Thyroid gland (tissue), 4 donors: ENCODE measurements at regions not wholly inside any gene's neighbourhood (a gene's known extent, or its start where the extent isn't known, plus 50 kb on each side); places are given as distances from the start of the nearest gene placed in this dataset.
A peak's percentile ranks its signal among the peaks of the same experiment; 100 is the strongest.

Experiments used
- DNase-seq, 2 donors: peaks; one replicate each; pipeline ENCODE4 v3.0.0-alpha.2; 2019
- H3K27ac ChIP-seq, 3 donors: fragments of 200-600 bp; sonication (generic); 1 replicate in 2 of 3; 2 replicates in 1 of 3; pipeline ENCODE4 v1.5.1; 2016 to 2019; ENCODE audit warnings: mild to moderate bottlenecking in 1 of 3, moderate library complexity in 1 of 3
- H3K27me3 ChIP-seq: fragments of 200-600 bp; sonication (generic); one replicate; pipeline ENCODE4 v1.5.1; 2019
- H3K36me3 ChIP-seq, 2 donors: fragments of 200-600 bp; sonication (generic); one replicate each; pipeline ENCODE4 v1.5.1; 2016 to 2019
- H3K4me1 ChIP-seq, 2 donors: fragments of 200-600 bp; sonication (generic); one replicate each; pipeline ENCODE4 v1.5.1; 2017 to 2019
- H3K4me3 ChIP-seq, 3 donors: fragments of 200-600 bp; sonication (generic); replicated peaks in 1 of 3; 1 replicate in 2 of 3; 2 replicates in 1 of 3; pipeline ENCODE4 v1.5.1; 2016; ENCODE audit warnings: mild to moderate bottlenecking in 1 of 3
- H3K9me3 ChIP-seq: fragments of 200-600 bp; sonication (generic); one replicate; pipeline ENCODE4 v1.5.1; 2017
- POLR2A ChIP-seq, 2 donors: fragments of 450-650 bp; IDR thresholded peaks; one replicate each; pipeline ENCODE4 v1.6.1; 2017; ENCODE audit warnings: antibody characterized with exemption in 2 of 2, mild to moderate bottlenecking in 2 of 2, moderate library complexity in 1 of 2
- WGBS, 2 donors: methylation state at CpG; one replicate each; pipeline ENCODE4 v1.1.5; 2017; 5-methylcytosine and 5-hydroxymethylcytosine counted together
- intact Hi-C: fragments of 100-400 bp; cut with DNase I; formaldehyde crosslinking; loops from one replicate; pipeline ENCODE4 v1.15.1; 2023
- TF ChIP-seq, protein P1 (sequence below), 6 experiments: fragments of 200-600 bp in 3 of 6; fragments of 450-650 bp in 3 of 6; sonication (generic) in 3 of 6; IDR thresholded peaks; one replicate each; pipeline ENCODE4 v1.5.1; 2016 to 2019; ENCODE audit warnings: antibody characterized with exemption in 6 of 6, mild to moderate bottlenecking in 2 of 6, inconsistent platforms in 1 of 6, moderate library complexity in 1 of 6

DNA sequence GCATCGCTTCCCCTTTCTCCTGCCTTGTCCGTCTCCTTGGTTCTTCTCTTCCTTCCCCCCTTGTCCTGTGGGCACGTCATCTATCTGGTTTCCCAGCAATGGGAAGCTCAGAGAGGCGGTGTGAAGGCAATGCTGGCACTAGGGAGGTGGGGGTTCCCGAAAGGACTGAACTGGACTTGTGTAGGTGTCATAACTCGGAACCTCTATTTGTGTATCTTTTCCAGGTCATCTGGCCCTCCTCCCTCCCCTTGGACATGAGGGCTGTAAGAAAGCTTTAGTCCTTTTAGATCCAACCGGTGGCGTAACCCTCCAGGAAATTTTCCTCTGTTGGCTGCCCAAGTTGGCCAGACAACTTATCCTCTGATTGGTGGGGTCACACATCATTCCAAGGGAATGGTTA is 231.5 kb upstream of the TLE3 start:
- WGBS, 2 donors, result 92 to 94% methylated on average over 8 of the region's 8 CpGs
- no peak overlapping the region for H3K4me3 ChIP-seq
- H3K27ac ChIP-seq, result peak overlapping the region in 1 of 3 donors; percentile 3
- TF ChIP-seq, protein P1, sequence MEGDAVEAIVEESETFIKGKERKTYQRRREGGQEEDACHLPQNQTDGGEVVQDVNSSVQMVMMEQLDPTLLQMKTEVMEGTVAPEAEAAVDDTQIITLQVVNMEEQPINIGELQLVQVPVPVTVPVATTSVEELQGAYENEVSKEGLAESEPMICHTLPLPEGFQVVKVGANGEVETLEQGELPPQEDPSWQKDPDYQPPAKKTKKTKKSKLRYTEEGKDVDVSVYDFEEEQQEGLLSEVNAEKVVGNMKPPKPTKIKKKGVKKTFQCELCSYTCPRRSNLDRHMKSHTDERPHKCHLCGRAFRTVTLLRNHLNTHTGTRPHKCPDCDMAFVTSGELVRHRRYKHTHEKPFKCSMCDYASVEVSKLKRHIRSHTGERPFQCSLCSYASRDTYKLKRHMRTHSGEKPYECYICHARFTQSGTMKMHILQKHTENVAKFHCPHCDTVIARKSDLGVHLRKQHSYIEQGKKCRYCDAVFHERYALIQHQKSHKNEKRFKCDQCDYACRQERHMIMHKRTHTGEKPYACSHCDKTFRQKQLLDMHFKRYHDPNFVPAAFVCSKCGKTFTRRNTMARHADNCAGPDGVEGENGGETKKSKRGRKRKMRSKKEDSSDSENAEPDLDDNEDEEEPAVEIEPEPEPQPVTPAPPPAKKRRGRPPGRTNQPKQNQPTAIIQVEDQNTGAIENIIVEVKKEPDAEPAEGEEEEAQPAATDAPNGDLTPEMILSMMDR (IDR thresholded peaks at IDR 0.05), result no peak
- TF ChIP-seq POLR2A (IDR thresholded peaks at IDR 0.05), result no peak
- no peaks in the 10 kb centered on the region for H3K36me3 ChIP-seq
- H3K27me3 ChIP-seq, result no peaks in the 10 kb centered on the region
- no peaks in the 10 kb centered on the region for H3K9me3 ChIP-seq
- DNase-seq, result no peak
- peaks cover 16 to 23% of the 10 kb centered on the region in 2 donors for H3K4me1 ChIP-seq
- intact Hi-C loops, result no loop called here

DNA sequence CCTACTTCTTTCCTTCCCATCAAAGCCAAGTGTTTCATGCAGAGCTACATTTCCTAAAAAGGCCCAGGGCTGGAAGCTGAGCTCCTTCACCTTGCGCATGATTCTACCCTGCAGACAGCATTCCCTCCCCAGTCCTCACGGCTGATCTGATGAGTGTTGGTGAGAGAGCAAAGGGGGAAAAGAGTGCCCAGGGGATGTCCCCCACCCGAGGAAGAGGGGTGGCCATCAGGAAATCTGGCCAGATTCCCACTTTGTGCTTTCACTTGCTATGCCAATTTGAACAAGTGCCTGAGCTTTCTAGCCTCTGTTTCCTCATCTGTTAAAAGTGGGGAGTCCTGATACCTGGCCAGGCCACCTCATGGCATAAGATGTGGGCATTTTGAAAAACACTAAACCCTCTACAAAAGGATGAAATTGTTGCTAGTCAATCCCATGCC is 231.0 kb upstream of the TLE3 start:
- peak in 1 of 2 donors; percentile 5 for DNase-seq
- TF ChIP-seq POLR2A (IDR thresholded peaks at IDR 0.05), result no peak
- TF ChIP-seq, protein P1 (IDR thresholded peaks at IDR 0.05), result no peak
- intact Hi-C loops, result no loop called here
- peaks cover 19 to 28% of the 10 kb centered on the region in 2 donors for H3K4me1 ChIP-seq
- WGBS, 2 donors, result 41 to 62% methylated on average over 3 of the region's 3 CpGs
- no peak overlapping the region for H3K4me3 ChIP-seq
- H3K36me3 ChIP-seq, result no peaks in the 10 kb centered on the region
- H3K9me3 ChIP-seq, result no peaks in the 10 kb centered on the region
- H3K27me3 ChIP-seq, result no peaks in the 10 kb centered on the region
- H3K27ac ChIP-seq, result peak overlapping the region; percentile 3 to 16 (median 5)

DNA sequence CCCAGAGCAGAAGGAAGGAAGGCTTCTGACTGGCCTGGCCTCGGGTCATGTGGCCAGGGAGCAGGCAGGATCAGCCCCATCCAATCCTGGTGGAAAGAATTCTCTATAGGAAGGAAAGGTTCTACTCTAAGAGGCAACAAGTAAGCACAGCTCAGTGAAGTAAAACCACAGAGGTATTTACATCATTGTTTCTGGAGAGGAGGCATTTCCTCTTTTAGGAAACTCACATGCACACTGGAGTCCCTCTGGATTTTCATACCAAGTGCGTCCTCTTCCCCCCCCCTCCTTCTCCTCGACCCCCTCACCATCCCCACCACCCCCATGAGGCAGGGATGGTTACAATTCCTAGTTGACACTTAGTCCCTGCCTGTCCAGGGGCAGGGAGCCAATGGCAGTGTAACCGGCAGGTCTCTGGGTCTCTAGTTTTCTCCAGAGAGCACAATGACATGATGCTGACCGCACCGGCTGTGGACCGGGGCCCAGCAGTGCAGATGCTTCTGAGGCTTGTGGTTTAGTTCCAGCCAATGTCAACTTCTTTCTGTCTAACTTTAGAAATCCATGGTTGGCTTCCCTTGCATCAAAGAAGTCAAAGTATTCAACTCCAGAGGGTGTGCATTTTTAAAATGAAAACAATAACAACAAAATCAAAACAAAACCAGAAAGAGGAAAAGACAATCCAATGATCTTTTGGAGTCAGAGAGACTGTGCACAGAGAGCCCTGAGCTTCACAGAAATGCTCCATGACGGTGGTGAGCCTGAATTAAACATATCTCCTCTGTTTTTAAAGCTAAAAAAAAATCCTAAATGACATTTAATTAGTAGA is 230.3 kb upstream of the TLE3 start:
- Histone ChIP-seq H3K4me1 (peaks cover 25 to 34% of the 10 kb centered on the region in 2 donors), H3K4me3 (no peak overlapping the region), H3K9me3 (no peaks in the 10 kb centered on the region), H3K36me3 (no peaks in the 10 kb centered on the region), H3K27ac (peak overlapping the region; percentile 5 to 27 (median 16)), H3K27me3 (no peaks in the 10 kb centered on the region)
- intact Hi-C loops, result no loop called here
- peak; percentile 23 to 63 for DNase-seq
- TF ChIP-seq, protein P1 (IDR thresholded peaks at IDR 0.05), result no peak
- TF ChIP-seq POLR2A (IDR thresholded peaks at IDR 0.05), result no peak
- 13 to 26% methylated on average over 8 of the region's 8 CpGs for WGBS, 2 donors

DNA sequence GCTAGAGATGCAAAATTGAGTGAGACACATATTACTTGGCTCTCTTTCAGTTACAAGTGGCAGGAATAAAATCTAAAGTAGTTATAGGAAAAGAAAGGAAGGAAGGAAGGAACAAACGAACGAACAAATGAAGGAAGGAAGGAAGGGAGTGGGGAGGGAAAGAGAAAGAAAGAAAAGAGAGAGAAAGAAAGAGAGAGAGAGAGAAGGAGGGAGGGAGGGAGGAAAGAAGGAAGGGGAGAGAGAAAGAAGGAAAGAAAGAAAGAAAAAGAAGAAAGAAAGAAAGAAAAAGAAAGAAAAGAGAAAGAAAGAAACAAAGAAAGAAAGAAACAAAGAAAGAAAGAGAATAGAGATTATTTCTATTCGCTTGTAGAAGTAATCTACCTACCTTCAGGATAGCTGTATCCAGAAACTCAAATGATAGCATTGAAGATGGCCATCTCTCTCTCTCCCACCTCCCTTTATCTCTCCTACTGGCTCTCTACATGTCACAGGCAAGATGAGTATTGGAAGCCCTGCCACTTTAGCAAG is 229.7 kb upstream of the TLE3 start:
- peak overlapping the region in 1 of 3 donors; percentile 27 for H3K27ac ChIP-seq
- whole genome bisulfite sequencing, 2 donors, result 86 to 88% methylated on average over 3 of the region's 3 CpGs
- no peak for TF ChIP-seq POLR2A (IDR thresholded peaks at IDR 0.05)
- TF ChIP-seq, protein P1 (IDR thresholded peaks at IDR 0.05), result no peak
- H3K4me1 ChIP-seq, result peaks cover 25 to 39% of the 10 kb centered on the region in 2 donors
- no peaks in the 10 kb centered on the region for H3K27me3 ChIP-seq
- DNase-seq, result no peak
- no peaks in the 10 kb centered on the region for H3K36me3 ChIP-seq
- intact Hi-C loops, result no loop called here
- H3K9me3 ChIP-seq, result no peaks in the 10 kb centered on the region
- H3K4me3 ChIP-seq, result no peak overlapping the region
